ENCODE measurements at regions not wholly inside any gene's neighbourhood (a gene's known extent, or its start where the extent isn't known, plus 50 kb on each side); places are given as distances from the start of the nearest gene placed in this dataset.

GRCh38 chr4:15149234-15149838, 147.1 kb downstream of the CPEB2 start:
- intact Hi-C loops (cut with DNase I): loop anchor here in 6 of 10 donors (5.0 to 10.0 kb wide), 4 partner anchors 142 to 305 kb away; partner anchors contain the start of gene CPEB2 (in 4 of the 6)
- peak; percentile 2 to 26 (median 8) for ATAC-seq
- WGBS, 2 donors: 71 to 75% methylated on average over 10 of the region's 10 CpGs
- TF ChIP-seq CTCF (IDR thresholded peaks at IDR 0.05): no peak
- no peaks in the 10 kb centered on the region for H3K27me3 ChIP-seq
- H3K9me3 ChIP-seq: no peaks in the 10 kb centered on the region
- H3K27ac ChIP-seq: peak overlapping the region in 9 of 10 donors; percentile 22 to 65 (median 57)
- no peak for DNase-seq
- peaks cover 6 to 53% (median 30%) of the 10 kb centered on the region in 9 donors for H3K4me1 ChIP-seq
- H3K36me3 ChIP-seq: no peaks in the 10 kb centered on the region
- H3K4me3 ChIP-seq: no peak overlapping the region

- Histone ChIP-seq H3K9me3 (no peaks in the 10 kb centered on the region), H3K27me3 (no peaks in the 10 kb centered on the region), H3K27ac (peak overlapping the region in 9 of 10 donors; percentile 22 to 65 (median 57)), H3K4me1 (peaks cover 6 to 49% (median 28%) of the 10 kb centered on the region in 9 donors), H3K4me3 (no peak overlapping the region), H3K36me3 (no peaks in the 10 kb centered on the region)
- WGBS, 2 donors: 26 to 30% methylated on average over 9 of the region's 9 CpGs
- DNase-seq (peak; percentile 78 to 85), ATAC-seq (peak; percentile 92 to 96 (median 94))
- intact Hi-C loops (cut with DNase I): loop anchor here in 6 of 10 donors (5.0 to 10.0 kb wide), 4 partner anchors 143 to 305 kb away; partner anchors contain the start of gene CPEB2 (in 4 of the 6)
- TF ChIP-seq CTCF (IDR thresholded peaks at IDR 0.05): peak in 4 of 9 donors; percentile 25 to 39 (median 36)
These were observed 147.7 kb downstream of the CPEB2 start for GRCh38 chr4:15149839-15150592.

- DNase-seq (no peak), ATAC-seq (no peak)
- no peaks in the 10 kb centered on the region for H3K36me3 ChIP-seq
- H3K27ac ChIP-seq: peak overlapping the region in 5 of 10 donors; percentile 31 to 62 (median 45)
- TF ChIP-seq CTCF (IDR thresholded peaks at IDR 0.05): no peak
- 90 to 92% methylated on average over 2 of the region's 2 CpGs for WGBS, 2 donors
- intact Hi-C loops (cut with DNase I): no loop called here
- peaks cover 6 to 46% (median 28%) of the 10 kb centered on the region in 9 donors for H3K4me1 ChIP-seq
- no peaks in the 10 kb centered on the region for H3K9me3 ChIP-seq
- no peak overlapping the region for H3K4me3 ChIP-seq
- no peaks in the 10 kb centered on the region for H3K27me3 ChIP-seq
These were observed 148.3 kb downstream of the CPEB2 start for GRCh38 chr4:15150631-15151030.

GRCh38 chr4:15151033-15151432, 148.8 kb downstream of the CPEB2 start:
- 40 to 98% methylated on average over 1 of the region's 1 CpG for WGBS, 2 donors
- Histone ChIP-seq H3K4me3 (no peak overlapping the region), H3K36me3 (no peaks in the 10 kb centered on the region), H3K9me3 (no peaks in the 10 kb centered on the region), H3K27ac (no peak overlapping the region), H3K4me1 (peaks cover 6 to 43% (median 28%) of the 10 kb centered on the region in 9 donors), H3K27me3 (no peaks in the 10 kb centered on the region)
- ATAC-seq: no peak
- DNase-seq: no peak
- intact Hi-C loops (cut with DNase I): no loop called here
- no peak for TF ChIP-seq CTCF (IDR thresholded peaks at IDR 0.05)
